ENCODE measurements at regions not wholly inside any gene's neighbourhood (a gene's known extent, or its start where the extent isn't known, plus 50 kb on each side); places are given as distances from the start of the nearest gene placed in this dataset.
"Not testable (repeated sequence)": the region's sequence is repeated elsewhere in the genome, so short reads cannot be mapped to it uniquely, and the experiment has no call there.

DNA sequence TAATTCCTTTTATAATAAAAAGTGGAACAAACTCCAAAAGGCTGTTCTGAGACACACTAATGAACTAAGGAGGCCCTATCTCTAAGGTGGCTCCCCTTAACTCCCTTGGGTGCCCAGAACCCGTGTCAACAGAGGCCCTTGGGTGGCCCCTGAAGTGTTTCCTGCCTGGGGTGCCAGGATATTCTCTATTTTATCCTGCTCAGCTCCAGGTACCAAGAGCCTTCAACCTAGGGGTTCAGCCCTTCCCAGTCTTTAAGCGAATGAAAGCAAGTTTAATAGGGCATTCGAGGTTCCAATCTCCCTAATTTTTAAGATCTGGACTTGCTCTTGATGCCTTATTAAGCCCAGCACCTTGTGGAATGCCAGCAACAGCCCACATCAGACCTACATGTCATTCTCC is 64.4 kb upstream of the MYO3A start:
- no peak for DNase-seq

DNA sequence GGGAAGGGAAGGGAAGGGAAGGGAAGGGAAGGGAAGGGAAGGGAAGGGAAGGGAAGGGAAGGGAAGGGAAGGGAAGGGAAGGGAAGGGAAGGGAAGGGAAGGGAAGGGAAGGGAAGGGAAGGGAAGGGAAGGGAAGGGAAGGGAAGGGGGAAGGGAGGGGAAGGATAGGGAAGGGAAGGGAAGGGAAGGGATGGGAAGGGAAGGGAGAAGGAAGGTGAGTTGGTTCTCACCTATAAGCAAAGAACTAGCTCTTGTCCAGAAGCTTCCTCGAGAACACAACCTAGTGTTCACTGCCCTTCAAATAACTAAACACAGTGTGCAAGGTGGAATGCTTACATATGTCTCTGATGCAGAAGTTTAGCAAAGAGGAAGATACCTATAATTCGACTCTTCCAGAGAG is 59.6 kb upstream of the MYO3A start:
- DNase-seq, result not testable (repeated sequence)

- peak; percentile 39 to 57 for DNase-seq
Measured at GRCh38 chr10:25875556-25876165, 58.4 kb upstream of the MYO3A start.

DNA sequence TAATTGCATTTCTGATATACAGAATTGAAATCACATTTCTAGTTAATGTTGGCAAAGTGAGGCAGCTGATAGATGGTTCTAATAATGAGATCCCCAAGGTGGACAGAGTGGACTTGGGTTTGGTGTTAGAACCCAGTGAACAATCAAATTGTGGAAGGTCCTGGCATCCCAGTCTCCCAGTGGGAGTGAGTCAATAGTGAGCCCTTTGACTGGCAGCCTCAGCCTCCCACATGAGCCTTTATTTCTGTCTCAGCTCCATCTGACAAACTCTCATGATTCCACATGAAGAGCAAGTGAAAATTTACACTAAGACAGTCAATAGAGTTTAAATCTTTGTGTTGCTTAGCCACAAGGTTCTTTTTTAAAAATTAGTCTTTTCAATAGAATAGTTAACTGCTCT is 56.7 kb upstream of the MYO3A start:
- DNase-seq, result no peak

All from stimulated activated CD4-positive, alpha-beta T cell treated with anti-CD3 and anti-CD28 coated beads, Interleukin-4, amount 100 ng/mL, for 4 hours (primary cell).